Posterior cingulate gyrus (tissue), 11 donors: ENCODE measurements at regions not wholly inside any gene's neighbourhood (a gene's known extent, or its start where the extent isn't known, plus 50 kb on each side); places are given as distances from the start of the nearest gene placed in this dataset.
A peak's percentile ranks its signal among the peaks of the same experiment; 100 is the strongest.
"Not testable (repeated sequence)": the region's sequence is repeated elsewhere in the genome, so short reads cannot be mapped to it uniquely, and the experiment has no call there.

Experiments
- DNase-seq, 10 donors: peaks; one replicate each; pipeline versions ENCODE4 v3.0.0 to v3.0.0-alpha.2; 2020 to 2021; ENCODE audit warnings: mixed read lengths in 3 of 10
- intact Hi-C: fragments of 100-400 bp; cut with DNase I; formaldehyde crosslinking; loops from one replicate; pipeline ENCODE4 v1.15.1; 2023

DNA sequence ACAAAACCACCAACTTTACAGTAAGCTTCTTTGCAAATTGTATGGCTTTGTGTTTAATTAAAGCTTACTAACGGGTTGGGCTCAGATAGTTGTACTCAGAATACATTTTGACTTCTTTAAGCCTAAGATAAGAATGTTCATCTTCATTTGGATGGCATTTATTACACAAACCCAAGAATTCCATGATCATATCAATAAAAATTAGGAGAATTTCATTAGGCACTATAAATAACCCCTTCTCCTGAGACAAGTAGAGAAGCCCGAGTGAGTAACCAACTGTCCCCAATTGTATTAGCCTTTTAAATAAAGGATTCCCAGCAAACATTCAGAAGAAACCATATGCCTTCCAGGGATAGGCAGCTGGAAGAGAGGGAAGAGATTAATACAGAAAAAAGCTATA lies 504.7 kb downstream of the KCNJ2 start:
- DNase-seq, result no peak
- intact Hi-C loops, result no loop called here

DNA sequence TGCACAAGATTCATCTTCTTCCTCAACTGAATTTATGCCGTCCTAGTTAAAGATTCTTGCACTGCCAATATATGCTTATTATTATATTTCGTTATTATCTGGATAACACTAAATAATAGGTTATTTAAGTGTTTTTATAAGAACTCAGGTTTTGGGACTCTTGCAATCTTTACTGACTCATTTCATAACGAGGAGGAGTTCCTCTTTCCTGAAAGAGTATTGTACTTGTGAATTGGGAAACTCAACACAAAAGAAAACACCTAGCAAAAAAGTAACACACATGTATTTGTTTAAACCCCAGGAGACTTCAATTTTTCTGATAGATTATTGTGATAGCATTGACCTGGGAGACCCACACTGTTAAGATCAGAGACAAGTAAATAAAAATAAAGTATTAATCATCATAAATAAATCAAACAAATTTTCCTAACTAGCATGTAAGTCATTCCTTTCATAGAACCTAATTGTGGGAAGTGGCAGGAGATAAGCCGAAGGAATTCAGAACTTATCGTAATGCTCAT lies 505.8 kb downstream of the KCNJ2 start:
- intact Hi-C loops, result no loop called here
- no peak for DNase-seq

DNA sequence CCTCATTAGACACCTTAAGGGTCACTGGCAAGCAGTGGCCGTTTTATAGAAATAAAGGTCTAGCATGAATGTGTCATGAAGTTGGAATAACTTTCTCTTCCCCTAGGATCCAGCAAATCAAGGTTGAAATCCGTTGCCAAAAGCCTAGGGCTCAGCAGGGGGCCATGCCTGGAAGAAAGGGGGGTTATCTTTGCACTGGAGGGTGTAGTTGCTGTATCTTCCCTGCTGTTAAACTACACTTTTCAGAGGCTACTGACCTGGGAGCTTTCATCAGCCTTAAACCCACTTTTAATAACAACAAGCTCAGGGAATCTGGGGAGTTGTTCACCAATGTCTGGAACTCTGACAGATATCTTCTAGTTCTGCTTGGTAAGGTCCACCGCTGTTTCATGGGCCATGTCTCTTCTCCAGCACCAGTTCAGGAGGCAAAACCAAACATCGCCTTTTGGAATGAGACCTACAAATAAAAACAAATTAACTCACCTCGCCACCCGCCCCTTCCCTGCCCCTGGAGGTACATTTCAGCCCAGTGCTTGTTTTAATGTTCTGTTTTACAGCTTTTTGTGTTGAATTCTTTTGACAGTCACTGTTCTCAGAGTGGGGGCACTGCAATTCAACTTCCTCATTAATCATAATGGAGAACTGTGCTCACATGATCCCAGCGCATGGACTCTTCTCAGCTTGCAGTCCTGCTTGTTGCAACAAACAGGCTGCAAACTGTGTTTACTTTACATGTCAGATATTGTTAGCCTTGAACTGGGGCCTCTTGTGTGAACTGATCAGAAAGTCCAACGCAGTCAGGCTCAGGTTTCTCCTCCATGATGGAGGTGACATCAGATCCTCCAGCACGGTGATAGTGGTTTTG lies 508.7 kb downstream of the KCNJ2 start:
- intact Hi-C loops, result no loop called here
- DNase-seq, result no peak

DNA sequence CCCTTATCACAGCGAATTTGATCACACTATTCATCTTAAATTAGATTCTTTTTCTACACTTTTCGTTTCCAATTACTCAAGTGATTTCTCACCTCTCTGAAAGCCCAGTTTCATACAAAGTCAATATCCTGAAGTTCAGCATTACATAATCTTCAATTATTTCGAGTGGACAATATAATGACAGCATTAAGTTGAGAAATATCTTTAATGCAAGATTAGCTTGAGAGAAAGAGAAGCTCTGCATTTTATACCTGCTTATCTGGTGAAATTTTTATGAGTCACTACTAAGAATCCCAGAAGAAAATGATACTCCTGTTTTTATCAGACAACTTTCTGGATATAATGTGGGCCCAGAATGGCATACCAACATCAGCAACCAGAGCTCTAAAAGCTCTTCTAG lies 509.6 kb downstream of the KCNJ2 start:
- DNase-seq, result no peak
- intact Hi-C loops, result no loop called here

DNA sequence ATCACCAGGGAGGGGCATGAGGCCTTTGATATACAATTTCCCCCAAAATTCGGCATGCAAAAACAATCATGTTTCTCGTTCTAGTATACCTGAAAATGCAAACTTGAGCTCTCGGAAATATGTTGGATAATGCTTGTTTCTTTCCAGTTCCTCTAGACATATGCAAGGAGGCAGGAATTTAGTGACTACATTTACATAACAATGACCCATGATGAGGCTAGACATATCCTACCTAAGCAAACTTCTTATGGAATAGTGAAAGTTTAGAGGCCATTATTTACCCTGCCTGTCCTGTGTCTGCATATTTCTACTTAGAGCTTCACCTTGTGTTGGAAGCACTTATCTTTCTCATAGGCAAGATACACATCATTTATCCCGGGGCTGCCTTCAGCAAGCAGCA lies 514.6 kb downstream of the KCNJ2 start:
- no peak for DNase-seq
- intact Hi-C loops, result no loop called here

DNA sequence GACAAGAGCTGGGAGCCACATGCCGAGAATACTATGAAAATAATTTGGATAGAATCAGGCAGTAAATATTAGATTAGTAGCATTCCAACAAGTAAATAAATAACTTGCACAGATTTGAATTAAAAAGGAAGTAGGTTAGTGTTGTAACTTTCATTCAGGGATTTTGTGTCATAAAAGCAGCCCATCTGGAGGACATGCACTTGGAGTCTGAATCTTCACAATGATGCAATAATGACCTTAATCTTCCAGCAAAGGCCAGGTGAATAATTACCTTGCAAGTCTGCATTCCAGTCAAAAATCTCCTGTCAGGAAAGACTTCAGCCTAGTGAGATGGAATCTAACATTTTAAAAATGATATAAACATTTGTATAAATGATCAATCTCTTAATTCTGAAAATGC lies 518.1 kb downstream of the KCNJ2 start:
- intact Hi-C loops, result no loop called here
- DNase-seq, result no peak

DNA sequence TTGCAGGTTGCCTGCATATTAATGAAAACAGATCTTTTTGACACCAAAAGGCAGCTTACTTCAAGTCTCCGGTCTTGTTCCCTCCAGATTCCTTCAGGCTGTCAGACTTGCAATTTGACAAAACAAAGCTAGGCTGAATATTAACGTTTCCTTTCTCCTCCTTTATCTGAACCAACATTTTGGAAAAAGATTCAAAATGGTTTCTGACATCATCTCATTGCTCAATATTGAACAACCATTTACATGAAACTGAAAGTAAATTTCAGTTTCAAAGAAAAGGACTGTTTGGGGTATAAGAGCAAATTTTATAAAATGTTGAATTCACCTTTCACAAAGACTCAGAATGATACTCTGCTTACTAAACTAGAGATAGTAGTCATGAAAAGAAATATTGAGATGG lies 521.8 kb downstream of the KCNJ2 start:
- DNase-seq, result no peak
- intact Hi-C loops, result no loop called here

DNA sequence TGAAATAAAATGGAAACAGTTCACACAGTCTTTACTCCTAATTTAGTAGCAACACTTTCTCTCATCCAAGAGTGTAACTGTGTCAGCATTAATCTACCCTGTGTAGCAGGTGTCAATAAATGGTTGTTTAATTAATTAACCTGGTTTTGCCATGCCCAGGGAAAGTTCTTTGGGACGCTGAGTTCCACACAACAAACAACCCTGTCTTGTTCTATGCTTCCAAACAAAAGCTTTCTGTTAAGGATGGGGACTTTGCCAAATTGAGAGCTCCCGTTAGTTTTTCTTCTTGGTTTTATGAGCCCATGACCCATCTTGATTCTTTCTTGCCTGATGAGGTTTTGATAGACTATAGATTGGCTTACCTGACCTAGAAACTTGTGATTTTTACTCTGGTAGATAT lies 530.1 kb downstream of the KCNJ2 start:
- DNase-seq, result peak in 1 of 10 donors; percentile 21
- intact Hi-C loops, result loop anchor here (5.0 kb wide), 1 partner anchor 42 kb away; no protein-coding TSS in a partner anchor

DNA sequence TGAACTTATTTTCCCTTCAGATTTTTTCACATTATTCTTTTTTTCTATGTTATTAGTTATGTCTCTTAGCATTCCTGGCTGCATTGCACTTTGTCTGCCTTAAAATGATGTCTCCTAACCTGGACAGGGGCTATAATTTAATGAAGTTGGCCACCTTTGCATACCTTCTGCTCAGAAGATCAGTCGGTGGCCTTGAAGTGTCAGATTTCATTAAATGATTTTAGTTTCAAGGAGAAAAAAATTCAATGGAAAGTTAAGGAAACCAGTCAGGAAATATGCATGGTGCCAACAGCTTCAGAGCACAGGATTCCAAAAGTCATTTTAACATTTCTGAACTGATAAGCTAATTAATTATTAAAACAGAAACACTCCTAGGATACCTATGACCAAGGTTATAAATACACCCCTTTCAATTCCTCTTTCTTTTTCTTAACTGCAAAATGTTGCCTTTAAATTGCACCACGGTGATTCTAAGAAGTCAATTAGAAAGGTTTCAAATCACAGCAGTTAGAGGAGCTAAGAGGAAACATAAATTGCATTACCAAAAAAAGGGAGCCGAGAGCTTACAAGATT lies 533.4 kb downstream of the KCNJ2 start:
- intact Hi-C loops, result no loop called here

DNA sequence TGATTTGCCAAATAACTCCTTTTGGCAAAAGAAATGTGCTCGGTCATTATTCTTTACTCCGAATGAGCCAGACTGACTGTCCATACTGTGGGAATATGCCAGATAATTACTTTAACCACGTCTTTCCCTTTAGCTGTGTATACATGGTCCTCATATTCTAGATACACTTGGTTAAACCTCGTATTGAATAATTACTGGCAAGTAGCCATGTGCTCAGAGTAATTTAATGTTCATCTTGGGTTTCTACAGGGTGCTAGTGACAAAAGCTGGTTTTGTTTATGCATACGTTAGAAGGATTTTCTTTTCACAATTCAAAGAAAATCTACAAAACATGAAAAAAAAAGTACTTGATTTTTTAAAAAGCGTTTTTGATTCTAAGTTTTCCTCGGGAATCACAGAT lies 540.3 kb downstream of the KCNJ2 start:
- DNase-seq, result no peak
- intact Hi-C loops, result no loop called here

More for the DNA sequence above, 533.4 kb downstream of the KCNJ2 start:
- DNase-seq, result no peak

DNA sequence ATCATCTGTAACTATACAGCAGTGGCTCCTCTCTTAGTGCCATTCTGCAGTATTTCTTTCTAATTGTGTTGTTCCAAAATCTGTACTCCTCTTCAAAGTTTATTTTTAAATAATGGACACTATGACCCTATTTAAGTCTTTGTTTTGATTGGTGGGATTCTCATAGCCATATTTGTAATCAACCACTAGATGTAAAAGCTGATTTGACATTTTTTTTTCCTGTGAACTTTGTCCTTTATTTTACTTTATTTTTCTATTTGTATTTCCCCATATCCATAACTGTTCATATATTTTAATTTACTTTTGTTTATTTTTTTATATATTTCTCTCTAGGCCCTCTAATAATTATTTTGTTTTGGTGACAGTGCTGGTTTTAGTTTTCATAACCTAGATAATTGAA lies 544.4 kb downstream of the KCNJ2 start:
- intact Hi-C loops, result no loop called here

DNA sequence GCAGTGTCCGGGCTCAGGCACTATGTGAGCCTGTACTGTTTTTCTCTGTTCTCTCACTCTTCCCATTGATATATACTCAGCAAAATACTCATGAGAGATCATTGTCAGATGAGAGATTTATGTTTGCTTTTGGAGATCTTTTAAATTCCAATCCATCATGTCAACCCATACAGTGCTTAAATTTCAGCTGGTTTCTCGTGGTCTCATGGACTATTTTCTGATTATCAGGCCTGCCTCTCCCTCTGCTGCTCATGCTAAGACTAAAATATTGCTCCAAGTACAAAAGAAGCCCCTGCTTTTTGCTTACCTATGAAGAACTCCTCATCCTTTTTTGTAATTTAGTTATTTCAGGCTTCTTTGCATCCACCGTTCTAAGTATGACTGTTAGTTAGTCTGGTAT lies 547.2 kb downstream of the KCNJ2 start:
- intact Hi-C loops, result loop anchor here (2.0 kb wide), 1 partner anchor 80 kb away; no protein-coding TSS in a partner anchor
- DNase-seq, result no peak

More for the DNA sequence above, 544.4 kb downstream of the KCNJ2 start:
- no peak for DNase-seq

DNA sequence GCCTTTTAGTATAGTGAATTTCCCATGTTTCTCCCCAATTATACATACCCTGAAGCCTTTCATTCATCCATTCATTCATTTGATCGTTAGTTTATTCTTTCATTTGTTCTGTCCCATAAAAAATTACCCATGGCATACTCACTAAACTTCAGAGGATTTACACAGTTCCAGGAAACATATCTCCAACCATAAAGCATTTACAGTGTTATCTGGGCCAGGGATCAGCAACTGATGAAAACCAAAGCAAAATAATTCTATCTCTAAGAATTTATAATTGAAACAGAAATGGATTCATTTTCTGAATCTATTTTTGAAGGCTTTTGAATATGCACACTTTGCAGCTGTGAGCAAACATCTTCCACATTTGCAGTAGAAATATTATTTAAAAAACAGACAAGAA lies 547.7 kb downstream of the KCNJ2 start:
- intact Hi-C loops, result loop anchor here (2.0 kb wide), 1 partner anchor 80 kb away; no protein-coding TSS in a partner anchor
- no peak for DNase-seq

DNA sequence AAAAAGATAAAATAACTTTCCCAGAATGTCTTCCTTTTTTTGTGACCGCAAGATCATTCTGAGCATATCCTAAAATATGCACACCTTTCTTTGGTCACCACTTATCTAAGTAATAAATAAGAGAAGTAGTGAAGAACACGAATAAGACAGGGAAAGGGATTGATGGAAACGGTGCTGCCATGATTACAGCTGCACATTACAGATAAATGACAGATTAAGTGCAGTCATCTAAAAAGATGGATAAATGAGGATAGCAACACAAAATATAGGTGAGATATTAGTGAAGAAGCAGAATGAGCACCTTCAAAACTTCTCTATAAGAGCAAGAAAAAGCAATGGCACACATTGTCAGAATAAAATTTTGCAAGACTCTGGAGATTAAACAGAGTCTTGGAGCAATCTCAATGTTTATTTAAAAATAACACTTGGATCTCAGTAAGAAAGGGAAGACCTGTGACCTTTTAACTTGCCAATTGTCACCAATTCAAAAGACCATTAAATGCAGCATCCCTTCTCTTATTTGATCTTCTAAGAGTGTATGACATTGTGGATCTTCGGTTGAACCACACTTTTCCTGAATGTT lies 567.1 kb downstream of the KCNJ2 start:
- no peak for DNase-seq
- intact Hi-C loops, result no loop called here

DNA sequence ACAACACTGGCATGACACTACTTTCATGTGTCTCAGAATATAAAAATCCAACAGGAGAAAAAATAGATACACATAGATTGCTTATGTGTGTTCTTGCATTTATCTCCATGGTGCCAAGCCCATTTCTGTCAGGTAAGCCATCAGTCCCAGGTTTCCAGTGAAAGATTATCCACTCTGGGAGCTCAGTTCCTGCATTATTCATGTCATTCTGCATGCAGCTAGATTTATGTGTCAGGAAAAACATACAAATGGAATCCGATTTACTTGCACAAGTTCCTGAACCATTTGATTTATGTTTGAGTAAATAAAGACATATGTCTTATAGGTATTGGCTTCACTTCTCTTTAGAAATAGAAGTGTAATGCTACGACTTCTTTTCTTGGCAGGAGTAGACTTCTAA lies 569.7 kb downstream of the KCNJ2 start:
- no peak for DNase-seq
- intact Hi-C loops, result no loop called here

DNA sequence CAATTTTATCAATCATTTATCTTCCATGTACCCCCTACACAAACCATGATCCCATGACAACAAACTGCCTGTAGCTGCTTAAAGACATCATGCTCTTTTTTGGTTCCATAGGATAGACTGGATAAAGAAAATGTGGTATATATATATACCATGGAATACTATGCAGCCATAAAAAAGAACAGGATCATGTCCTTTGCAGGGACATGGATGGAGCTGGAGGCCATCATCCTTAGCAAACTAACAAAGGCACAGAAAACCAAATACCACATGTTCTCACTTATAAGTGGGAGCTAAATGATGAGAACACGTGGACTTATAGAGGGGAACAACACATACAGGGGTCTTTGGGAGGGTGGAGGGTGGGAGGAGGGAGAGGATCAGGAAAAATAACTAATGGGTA lies 577.2 kb downstream of the KCNJ2 start:
- DNase-seq, intact Hi-C loops: not testable (repeated sequence)

DNA sequence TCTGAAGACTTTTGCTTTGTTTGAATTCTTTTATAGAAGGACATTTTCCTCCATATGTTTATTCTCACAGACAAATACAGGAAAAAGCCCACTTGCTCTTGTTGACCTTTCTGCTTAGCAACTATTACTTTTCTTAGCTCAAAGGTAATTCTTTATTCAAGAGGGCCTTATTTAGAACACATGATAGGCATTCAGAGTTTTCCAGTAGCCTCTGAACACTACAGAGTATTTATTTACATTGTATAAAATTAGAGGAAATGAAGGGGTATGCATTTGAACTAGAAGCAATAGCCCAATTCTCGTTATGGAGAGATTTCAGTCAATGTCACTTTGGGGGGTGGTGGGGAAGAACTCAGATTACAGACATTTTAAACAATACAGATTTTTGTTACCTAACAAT lies 581.7 kb downstream of the KCNJ2 start:
- DNase-seq, result no peak
- intact Hi-C loops, result no loop called here

DNA sequence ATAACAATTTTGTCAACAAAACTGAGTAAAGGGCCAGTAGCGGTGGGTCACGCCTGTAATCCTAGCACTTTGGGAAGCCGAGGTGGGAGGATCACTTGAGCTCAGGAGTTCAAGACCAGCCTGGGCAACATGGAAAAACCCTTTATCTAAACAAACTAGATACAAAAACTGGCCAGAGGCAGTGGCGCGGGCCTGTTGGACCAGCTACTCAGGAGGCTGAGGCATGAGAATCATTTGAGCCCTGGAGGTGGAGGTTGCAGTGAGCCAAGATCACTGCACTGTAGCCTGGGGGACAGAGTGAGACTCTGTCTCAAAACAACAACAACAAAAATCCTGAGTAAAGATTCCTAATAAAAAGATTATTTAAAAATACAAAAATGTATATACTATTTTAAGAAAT lies 583.1 kb downstream of the KCNJ2 start:
- DNase-seq, intact Hi-C loops: not testable (repeated sequence)

DNA sequence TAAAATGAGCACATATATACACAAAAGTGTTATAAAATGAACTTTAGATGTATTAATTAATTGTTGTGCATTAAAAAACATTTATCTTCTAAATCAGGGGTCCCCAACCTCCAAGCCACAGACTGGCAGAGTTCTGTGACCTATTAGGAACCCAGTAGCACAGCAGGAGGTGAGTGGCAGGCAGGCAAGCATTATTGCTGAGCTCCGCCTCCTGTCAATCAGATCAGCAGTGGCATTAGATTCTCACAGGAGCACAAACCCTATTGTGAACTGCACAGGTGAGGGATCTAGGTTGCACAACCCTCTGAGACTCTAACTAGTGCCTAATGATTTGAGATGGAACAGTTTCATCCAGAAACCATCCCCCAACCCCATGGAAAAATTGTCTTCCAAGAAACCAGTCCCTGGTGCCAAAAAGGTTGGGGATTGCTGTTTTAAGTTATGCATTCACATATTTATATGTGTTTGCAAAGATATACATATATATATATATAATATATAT lies 583.7 kb downstream of the KCNJ2 start:
- intact Hi-C loops, result no loop called here
- DNase-seq, result no peak

DNA sequence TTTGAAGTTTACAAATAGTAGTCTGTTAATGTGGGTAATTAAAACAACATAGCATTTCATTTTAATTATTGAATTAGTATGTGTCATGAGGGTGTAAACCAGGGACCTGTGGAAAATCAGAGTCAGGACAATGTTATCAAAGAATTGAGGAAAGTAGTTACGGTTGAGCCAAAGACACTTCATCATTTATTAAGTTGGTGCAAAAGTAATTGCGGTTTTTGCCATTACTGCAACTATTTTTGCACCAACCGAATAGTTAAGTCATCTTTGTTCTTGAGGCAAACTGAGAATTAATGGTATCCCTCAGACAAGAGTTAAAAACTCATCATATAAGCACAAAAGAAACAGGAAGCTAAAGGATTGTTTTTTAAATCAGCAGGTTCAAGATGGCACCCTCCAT lies 593.7 kb downstream of the KCNJ2 start:
- intact Hi-C loops, result no loop called here
- DNase-seq, result no peak

DNA sequence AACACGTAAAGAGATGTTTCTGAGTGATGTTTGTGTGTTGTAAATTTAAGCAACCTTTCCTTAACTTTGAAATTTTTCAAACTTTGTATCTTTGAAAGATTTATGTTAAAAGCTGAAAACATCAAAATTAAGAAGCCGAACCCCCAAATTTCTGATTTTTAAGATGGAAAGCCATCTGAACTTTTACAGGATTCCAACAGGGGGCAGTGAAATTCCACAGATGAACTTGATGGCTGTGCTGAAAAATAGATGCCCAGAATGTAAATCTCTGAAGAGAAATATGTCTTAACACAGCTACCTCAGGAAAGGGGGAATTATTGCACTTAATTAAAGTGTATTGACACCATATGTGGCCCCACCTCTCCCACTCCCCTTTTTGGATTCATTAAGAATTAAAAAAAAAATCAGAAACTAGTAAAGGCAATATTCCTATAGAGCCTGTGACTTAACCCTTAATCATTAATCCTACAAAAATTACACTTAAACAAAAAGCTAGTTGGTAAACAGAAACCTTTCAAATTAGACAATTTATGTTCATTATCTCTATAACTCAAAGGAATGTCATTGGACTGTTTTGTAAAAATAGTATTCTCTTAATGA lies 597.9 kb downstream of the KCNJ2 start:
- no peak for DNase-seq
- intact Hi-C loops, result loop anchor here (2.0 kb wide), 1 partner anchor 1774 kb away; no protein-coding TSS in a partner anchor
